ENCODE measurements at regions not wholly inside any gene's neighbourhood (a gene's known extent, or its start where the extent isn't known, plus 50 kb on each side); places are given as distances from the start of the nearest gene placed in this dataset.

DNA sequence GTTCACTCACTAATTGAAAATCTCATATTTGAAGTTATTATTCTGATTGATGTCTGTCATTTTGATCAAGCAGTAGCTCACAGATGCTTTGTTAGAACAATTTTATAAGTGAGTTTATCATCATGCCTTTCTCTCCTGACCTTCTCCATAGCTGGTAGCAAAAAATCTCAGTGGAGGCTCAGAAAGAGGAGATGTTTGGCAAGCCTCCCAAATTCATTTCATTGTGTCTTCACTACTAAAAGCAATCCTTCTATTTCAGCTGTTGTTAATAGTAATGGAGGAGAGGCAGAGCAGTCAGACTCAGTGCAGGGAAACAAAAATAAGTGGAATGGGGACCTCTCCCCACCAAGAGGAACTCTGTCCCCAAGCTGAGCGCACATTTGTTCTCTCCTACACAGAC, 2127.8 kb upstream of the CELF4 start:
- TF ChIP-seq, protein P1, sequence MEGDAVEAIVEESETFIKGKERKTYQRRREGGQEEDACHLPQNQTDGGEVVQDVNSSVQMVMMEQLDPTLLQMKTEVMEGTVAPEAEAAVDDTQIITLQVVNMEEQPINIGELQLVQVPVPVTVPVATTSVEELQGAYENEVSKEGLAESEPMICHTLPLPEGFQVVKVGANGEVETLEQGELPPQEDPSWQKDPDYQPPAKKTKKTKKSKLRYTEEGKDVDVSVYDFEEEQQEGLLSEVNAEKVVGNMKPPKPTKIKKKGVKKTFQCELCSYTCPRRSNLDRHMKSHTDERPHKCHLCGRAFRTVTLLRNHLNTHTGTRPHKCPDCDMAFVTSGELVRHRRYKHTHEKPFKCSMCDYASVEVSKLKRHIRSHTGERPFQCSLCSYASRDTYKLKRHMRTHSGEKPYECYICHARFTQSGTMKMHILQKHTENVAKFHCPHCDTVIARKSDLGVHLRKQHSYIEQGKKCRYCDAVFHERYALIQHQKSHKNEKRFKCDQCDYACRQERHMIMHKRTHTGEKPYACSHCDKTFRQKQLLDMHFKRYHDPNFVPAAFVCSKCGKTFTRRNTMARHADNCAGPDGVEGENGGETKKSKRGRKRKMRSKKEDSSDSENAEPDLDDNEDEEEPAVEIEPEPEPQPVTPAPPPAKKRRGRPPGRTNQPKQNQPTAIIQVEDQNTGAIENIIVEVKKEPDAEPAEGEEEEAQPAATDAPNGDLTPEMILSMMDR (IDR thresholded peaks at IDR 0.05) = no peak
- TF ChIP-seq POLR2A (IDR thresholded peaks at IDR 0.05) = no peak

Data from Peyer's patch (tissue), 4 donors.